ENCODE measurements at regions not wholly inside any gene's neighbourhood (a gene's known extent, or its start where the extent isn't known, plus 50 kb on each side); places are given as distances from the start of the nearest gene placed in this dataset.

GRCh38 chr16:76959166-76959565 is 231.8 kb upstream of the MON1B start:
- H3K9ac ChIP-seq (ENCODE audit: low read length): no peak overlapping the region

GRCh38 chr16:76963614-76964315 is 227.2 kb upstream of the MON1B start:
- H3K4me1 ChIP-seq (ENCODE audit: low read length): peaks cover 43% of the 10 kb centered on the region
- H3K36me3 ChIP-seq (ENCODE audit: insufficient read depth, low read length): no peaks in the 10 kb centered on the region
- H3K27me3 ChIP-seq (ENCODE audit: low read length): no peaks in the 10 kb centered on the region
- no peaks in the 10 kb centered on the region for H3K79me2 ChIP-seq (ENCODE audit: low read length)
- H3K9me3 ChIP-seq (ENCODE audit: low read length): no peaks in the 10 kb centered on the region
- no peak overlapping the region for H3K9ac ChIP-seq (ENCODE audit: low read length)
- peak overlapping the region; percentile 58 for H3K27ac ChIP-seq (ENCODE audit: low read length)
- H3K4me3 ChIP-seq (ENCODE audit: low read length): peak overlapping the region; percentile 38
- peak; percentile 93 for DNase-seq
- H4K20me1 ChIP-seq (ENCODE audit: insufficient read depth, low read depth, low read length): no peaks in the 10 kb centered on the region
- peak overlapping the region; percentile 60 for H3K4me2 ChIP-seq (ENCODE audit: low read depth, low read length, poor library complexity, severe bottlenecking)
- H3K9me2 ChIP-seq (replicated peaks; ENCODE audit: insufficient read depth, low read length): no peaks in the 10 kb centered on the region
- no peak overlapping the region for H2AFZ ChIP-seq (ENCODE audit: low read length)

More at GRCh38 chr16:76959166-76959565, 231.8 kb upstream of the MON1B start:
- Histone ChIP-seq H3K4me1 (ENCODE audit: low read length) (peaks cover 32% of the 10 kb centered on the region), H3K36me3 (ENCODE audit: insufficient read depth, low read length) (no peaks in the 10 kb centered on the region; the same call in 1 of the 2 replicates), H3K27me3 (ENCODE audit: low read length) (no peaks in the 10 kb centered on the region), H3K9me2 (replicated peaks; ENCODE audit: insufficient read depth, low read length) (no peaks in the 10 kb centered on the region), H3K79me2 (ENCODE audit: low read length) (no peaks in the 10 kb centered on the region), H3K27ac (ENCODE audit: low read length) (no peak overlapping the region), H3K4me3 (ENCODE audit: low read length) (no peak overlapping the region), H3K9me3 (ENCODE audit: low read length) (no peaks in the 10 kb centered on the region), H4K20me1 (ENCODE audit: insufficient read depth, low read depth, low read length) (no peaks in the 10 kb centered on the region), H2AFZ (ENCODE audit: low read length) (no peak overlapping the region), H3K4me2 (ENCODE audit: low read depth, low read length, poor library complexity, severe bottlenecking) (no peak overlapping the region)
- DNase-seq: no peak

- Histone ChIP-seq H3K9ac (ENCODE audit: low read length) (no peak overlapping the region), H3K9me2 (replicated peaks; ENCODE audit: insufficient read depth, low read length) (no peaks in the 10 kb centered on the region), H3K36me3 (ENCODE audit: insufficient read depth, low read length) (no peaks in the 10 kb centered on the region), H3K79me2 (ENCODE audit: low read length) (no peaks in the 10 kb centered on the region), H3K4me1 (ENCODE audit: low read length) (peaks cover 43% of the 10 kb centered on the region), H3K9me3 (ENCODE audit: low read length) (no peaks in the 10 kb centered on the region), H3K27ac (ENCODE audit: low read length) (peak overlapping the region; percentile 58; the same call in 1 of the 2 replicates), H3K4me2 (ENCODE audit: low read depth, low read length, poor library complexity, severe bottlenecking) (peak overlapping the region; percentile 60), H4K20me1 (ENCODE audit: insufficient read depth, low read depth, low read length) (no peaks in the 10 kb centered on the region), H3K27me3 (ENCODE audit: low read length) (no peaks in the 10 kb centered on the region), H3K4me3 (ENCODE audit: low read length) (peak overlapping the region; percentile 38; the same call in 1 of the 2 replicates), H2AFZ (ENCODE audit: low read length) (no peak overlapping the region)
- no peak for DNase-seq
These were observed 226.4 kb upstream of the MON1B start for GRCh38 chr16:76964464-76965154.

- H3K4me2 ChIP-seq (ENCODE audit: low read depth, low read length, poor library complexity, severe bottlenecking): no peak overlapping the region
- no peak overlapping the region for H3K4me3 ChIP-seq (ENCODE audit: low read length)
- H3K36me3 ChIP-seq (ENCODE audit: insufficient read depth, low read length): no peaks in the 10 kb centered on the region
- H3K79me2 ChIP-seq (ENCODE audit: low read length): no peaks in the 10 kb centered on the region
- peaks cover 9% of the 10 kb centered on the region for H3K4me1 ChIP-seq (ENCODE audit: low read length)
- no peaks in the 10 kb centered on the region for H4K20me1 ChIP-seq (ENCODE audit: insufficient read depth, low read depth, low read length)
- H3K27ac ChIP-seq (ENCODE audit: low read length): no peak overlapping the region
- H3K9ac ChIP-seq (ENCODE audit: low read length): no peak overlapping the region
- no peak for DNase-seq
- no peaks in the 10 kb centered on the region for H3K27me3 ChIP-seq (ENCODE audit: low read length)
- no peak overlapping the region for H2AFZ ChIP-seq (ENCODE audit: low read length)
- H3K9me2 ChIP-seq (replicated peaks; ENCODE audit: insufficient read depth, low read length): no peaks in the 10 kb centered on the region
- H3K9me3 ChIP-seq (ENCODE audit: low read length): no peaks in the 10 kb centered on the region
These were observed 220.8 kb upstream of the MON1B start for GRCh38 chr16:76970087-76970744.

DNA sequence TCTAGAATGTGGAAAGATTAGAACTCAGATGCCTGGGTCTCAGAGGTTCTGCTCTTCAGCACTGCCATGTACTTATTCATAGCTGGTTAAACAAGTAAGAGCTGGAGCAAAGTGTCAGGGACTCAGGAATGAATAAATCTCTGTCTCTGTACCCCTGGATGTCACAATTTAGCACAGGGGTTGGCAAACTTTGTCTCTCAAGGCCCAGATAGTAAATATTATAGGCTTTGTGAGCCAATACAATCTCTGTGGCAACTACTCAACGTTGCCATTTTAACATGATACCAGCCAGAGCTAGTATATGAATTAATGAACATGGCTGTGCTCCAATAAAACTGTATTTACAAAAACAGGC is 220.3 kb upstream of the MON1B start:
- no peaks in the 10 kb centered on the region for H3K9me3 ChIP-seq (ENCODE audit: low read length)
- H3K79me2 ChIP-seq (ENCODE audit: low read length): no peaks in the 10 kb centered on the region
- H3K9me2 ChIP-seq (replicated peaks; ENCODE audit: insufficient read depth, low read length): no peaks in the 10 kb centered on the region
- H3K4me3 ChIP-seq (ENCODE audit: low read length): no peak overlapping the region
- H4K20me1 ChIP-seq (ENCODE audit: insufficient read depth, low read depth, low read length): no peaks in the 10 kb centered on the region
- no peak overlapping the region for H3K9ac ChIP-seq (ENCODE audit: low read length)
- peaks cover 4% of the 10 kb centered on the region for H3K4me1 ChIP-seq (ENCODE audit: low read length)
- DNase-seq: no peak
- no peak overlapping the region for H2AFZ ChIP-seq (ENCODE audit: low read length)
- H3K27ac ChIP-seq (ENCODE audit: low read length): no peak overlapping the region
- H3K4me2 ChIP-seq (ENCODE audit: low read depth, low read length, poor library complexity, severe bottlenecking): no peak overlapping the region
- H3K36me3 ChIP-seq (ENCODE audit: insufficient read depth, low read length): no peaks in the 10 kb centered on the region
- no peaks in the 10 kb centered on the region for H3K27me3 ChIP-seq (ENCODE audit: low read length)

DNA sequence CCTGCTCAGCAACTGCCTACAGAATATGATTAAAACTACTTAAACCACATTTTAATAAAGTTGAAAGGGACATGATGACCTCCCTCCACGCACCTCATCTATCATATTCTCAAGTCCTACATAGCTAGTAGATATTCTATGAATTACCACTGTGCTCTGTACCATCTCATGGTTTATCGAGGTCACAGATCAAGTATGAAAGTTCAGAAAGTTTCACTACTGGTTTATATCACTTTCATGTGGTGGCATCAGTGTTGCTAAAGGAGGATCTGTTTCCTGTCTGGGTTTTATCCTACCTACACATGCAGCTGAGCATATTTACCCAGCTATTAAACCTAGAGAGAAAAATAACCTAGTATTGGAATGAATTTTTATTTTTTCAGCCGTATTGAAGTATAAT is 214.9 kb upstream of the MON1B start:
- Histone ChIP-seq H3K79me2 (ENCODE audit: low read length) (no peaks in the 10 kb centered on the region), H4K20me1 (ENCODE audit: insufficient read depth, low read depth, low read length) (no peaks in the 10 kb centered on the region), H3K4me2 (ENCODE audit: low read depth, low read length, poor library complexity, severe bottlenecking) (no peak overlapping the region), H3K36me3 (ENCODE audit: insufficient read depth, low read length) (no peaks in the 10 kb centered on the region), H3K4me1 (ENCODE audit: low read length) (no peaks in the 10 kb centered on the region; the same call in 1 of the 2 replicates), H2AFZ (ENCODE audit: low read length) (no peak overlapping the region), H3K4me3 (ENCODE audit: low read length) (no peak overlapping the region), H3K27ac (ENCODE audit: low read length) (no peak overlapping the region), H3K9me2 (replicated peaks; ENCODE audit: insufficient read depth, low read length) (no peaks in the 10 kb centered on the region), H3K9ac (ENCODE audit: low read length) (no peak overlapping the region), H3K9me3 (ENCODE audit: low read length) (no peaks in the 10 kb centered on the region), H3K27me3 (ENCODE audit: low read length) (no peaks in the 10 kb centered on the region)
- DNase-seq: no peak

GRCh38 chr16:76976756-76977155 is 214.2 kb upstream of the MON1B start:
- Histone ChIP-seq H3K27me3 (ENCODE audit: low read length) (no peaks in the 10 kb centered on the region), H3K79me2 (ENCODE audit: low read length) (no peaks in the 10 kb centered on the region), H3K4me3 (ENCODE audit: low read length) (no peak overlapping the region), H3K4me1 (ENCODE audit: low read length) (no peaks in the 10 kb centered on the region), H3K4me2 (ENCODE audit: low read depth, low read length, poor library complexity, severe bottlenecking) (no peak overlapping the region), H4K20me1 (ENCODE audit: insufficient read depth, low read depth, low read length) (no peaks in the 10 kb centered on the region), H3K9me2 (replicated peaks; ENCODE audit: insufficient read depth, low read length) (no peaks in the 10 kb centered on the region), H2AFZ (ENCODE audit: low read length) (no peak overlapping the region), H3K27ac (ENCODE audit: low read length) (no peak overlapping the region), H3K9me3 (ENCODE audit: low read length) (no peaks in the 10 kb centered on the region), H3K9ac (ENCODE audit: low read length) (no peak overlapping the region), H3K36me3 (ENCODE audit: insufficient read depth, low read length) (no peaks in the 10 kb centered on the region)
- no peak for DNase-seq

- Histone ChIP-seq H3K79me2 (ENCODE audit: low read length) (no peaks in the 10 kb centered on the region), H3K4me1 (ENCODE audit: low read length) (peaks cover 22% of the 10 kb centered on the region), H3K27me3 (ENCODE audit: low read length) (no peaks in the 10 kb centered on the region), H3K9ac (ENCODE audit: low read length) (no peak overlapping the region), H4K20me1 (ENCODE audit: insufficient read depth, low read depth, low read length) (no peaks in the 10 kb centered on the region), H3K4me2 (ENCODE audit: low read depth, low read length, poor library complexity, severe bottlenecking) (no peak overlapping the region), H3K27ac (ENCODE audit: low read length) (no peak overlapping the region), H3K9me2 (replicated peaks; ENCODE audit: insufficient read depth, low read length) (no peaks in the 10 kb centered on the region), H2AFZ (ENCODE audit: low read length) (no peak overlapping the region), H3K4me3 (ENCODE audit: low read length) (no peak overlapping the region), H3K36me3 (ENCODE audit: insufficient read depth, low read length) (no peaks in the 10 kb centered on the region), H3K9me3 (ENCODE audit: low read length) (no peaks in the 10 kb centered on the region)
- no peak for DNase-seq
These were observed 206.8 kb upstream of the MON1B start for GRCh38 chr16:76984196-76984595.
